ENCODE measurements at regions not wholly inside any gene's neighbourhood (a gene's known extent, or its start where the extent isn't known, plus 50 kb on each side); places are given as distances from the start of the nearest gene placed in this dataset.
"Not testable (repeated sequence)": the region's sequence is repeated elsewhere in the genome, so short reads cannot be mapped to it uniquely, and the experiment has no call there.

DNA sequence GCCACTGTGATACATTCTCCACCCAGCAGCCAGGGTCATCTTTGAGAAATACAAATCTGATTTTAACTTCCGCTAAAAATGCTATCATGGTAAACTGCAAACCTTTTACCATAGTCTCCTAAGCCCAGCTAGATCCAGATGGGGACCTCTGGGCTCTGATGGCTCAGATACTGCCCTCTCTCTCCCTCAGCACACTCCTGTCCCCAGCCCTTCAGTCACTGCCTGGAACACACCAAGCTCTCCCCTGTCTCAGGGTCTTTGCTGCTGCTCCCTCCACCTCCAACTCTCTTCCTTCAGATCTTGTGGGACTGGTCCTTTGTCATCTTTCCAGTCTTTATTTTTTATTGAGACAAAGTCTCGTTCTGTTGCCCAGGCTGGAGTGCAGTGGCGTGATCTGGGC, 65.1 kb downstream of the SPRY4 start:
- in situ Hi-C loops (cut with HindIII; ENCODE audit: low sequenced_read_pairs), result no loop called here
- DNase-seq (ENCODE audit: low spot score), result no peak

DNA sequence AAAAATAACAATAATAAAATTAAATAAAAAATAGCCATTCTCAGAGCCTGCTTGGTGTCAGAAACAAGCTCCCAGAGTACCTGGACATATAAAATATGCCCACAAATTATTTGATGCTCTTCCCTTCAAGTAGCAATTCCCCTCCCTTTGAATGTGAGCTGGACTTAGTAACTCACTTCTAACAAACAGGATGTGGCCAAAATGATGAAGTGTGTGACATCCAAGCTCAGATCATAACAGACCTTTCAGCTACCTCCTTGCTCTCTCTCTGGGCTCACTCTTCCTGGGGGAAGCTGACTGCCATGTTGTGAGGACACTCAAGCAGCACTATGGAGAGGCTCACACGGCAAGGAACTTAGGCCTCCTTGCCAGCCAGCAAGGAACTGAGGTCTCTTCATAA, 69.0 kb downstream of the SPRY4 start:
- DNase-seq (ENCODE audit: low spot score), result no peak
- in situ Hi-C loops (cut with HindIII; ENCODE audit: low sequenced_read_pairs), result no loop called here

DNA sequence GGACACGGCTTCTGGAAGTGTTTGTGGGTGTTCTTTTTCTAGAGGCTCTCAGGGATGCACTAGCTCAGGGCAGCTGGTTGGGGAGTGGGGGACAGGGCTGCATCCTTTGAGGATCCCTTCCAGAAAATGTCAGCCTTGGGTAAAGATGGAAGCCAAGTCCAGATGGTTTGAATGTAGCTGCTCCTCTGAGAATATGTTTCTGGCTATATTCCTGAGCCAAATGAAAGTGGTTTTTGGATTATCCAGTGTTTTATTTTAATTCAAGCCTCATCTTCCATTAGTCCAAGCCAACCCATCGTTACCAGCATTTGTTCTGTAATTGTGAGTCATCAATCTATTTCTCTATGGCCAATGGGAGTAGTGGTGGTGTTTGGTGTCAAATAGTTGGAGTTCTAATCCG, 70.4 kb downstream of the SPRY4 start:
- DNase-seq (ENCODE audit: low spot score), result no peak
- in situ Hi-C loops (cut with HindIII; ENCODE audit: low sequenced_read_pairs), result no loop called here

DNA sequence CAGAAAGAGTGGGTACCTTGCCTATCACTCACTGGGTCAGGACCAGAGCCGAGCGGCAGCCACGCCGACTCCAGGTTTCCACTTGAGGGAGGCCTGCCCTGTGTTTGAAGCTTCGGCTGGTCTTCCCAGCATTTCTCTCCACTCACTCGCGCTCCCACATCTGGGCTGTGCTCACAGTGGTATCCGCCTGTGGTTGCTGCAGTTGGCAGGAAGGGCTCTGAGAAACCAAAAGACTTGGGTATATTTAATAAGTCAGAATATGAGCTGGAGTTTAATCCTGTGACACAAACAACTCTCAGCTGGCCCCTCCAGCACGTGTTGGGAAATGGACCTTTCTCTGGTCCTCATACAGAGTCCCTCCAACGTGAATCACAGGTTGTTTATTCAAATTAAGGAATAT, 70.9 kb downstream of the SPRY4 start:
- no peak for DNase-seq (ENCODE audit: low spot score)
- in situ Hi-C loops (cut with HindIII; ENCODE audit: low sequenced_read_pairs), result no loop called here

DNA sequence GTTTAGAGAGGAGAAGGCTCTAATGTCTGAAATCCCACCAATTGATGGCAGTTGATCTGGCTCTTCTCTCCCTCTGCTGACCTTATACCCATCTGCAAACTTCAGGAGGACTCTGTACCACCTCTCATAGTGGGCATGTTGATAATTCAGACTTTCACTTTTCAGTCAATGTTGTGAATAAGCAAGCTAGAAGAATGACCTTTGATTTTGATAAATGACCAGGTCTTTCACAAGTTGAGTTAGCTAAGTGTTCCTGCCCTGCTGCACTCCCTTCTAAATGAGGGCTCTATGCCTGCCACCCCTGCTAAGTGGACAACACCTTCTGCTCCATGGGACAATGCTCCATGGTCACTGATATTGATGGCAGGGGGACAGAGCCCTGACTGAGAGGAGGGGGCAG, 74.7 kb downstream of the SPRY4 start:
- no peak for DNase-seq (ENCODE audit: low spot score)

DNA sequence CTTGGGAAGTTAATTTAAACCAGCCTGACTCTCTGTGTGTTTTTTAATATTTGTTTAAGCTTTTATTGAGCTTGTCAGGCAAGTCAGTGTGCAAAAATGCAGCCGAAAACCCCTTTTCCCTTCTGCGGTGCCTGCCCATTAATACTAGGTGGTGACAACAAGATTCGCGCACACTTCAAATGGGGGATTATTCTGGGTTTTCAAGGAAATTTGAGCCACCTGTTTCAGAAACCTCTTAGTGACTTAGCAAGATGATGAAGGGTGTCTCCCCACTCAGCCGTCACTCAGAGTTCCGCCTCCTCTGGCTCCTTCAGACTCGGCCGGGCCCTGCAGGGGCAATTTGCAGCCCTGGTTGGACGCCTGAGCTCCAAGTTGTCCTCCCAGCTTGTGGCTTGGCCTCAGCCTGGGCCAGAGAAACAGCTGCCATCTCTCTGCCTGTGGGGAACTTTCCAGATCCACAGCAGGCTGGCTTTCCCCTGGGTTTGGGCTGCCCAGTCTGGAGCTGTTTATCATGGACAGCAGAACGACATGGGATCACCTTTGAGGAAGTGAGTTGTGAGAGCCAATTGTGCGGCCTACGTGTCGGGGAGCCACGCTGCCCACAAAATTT, 75.9 kb downstream of the SPRY4 start:
- in situ Hi-C loops (cut with HindIII; ENCODE audit: low sequenced_read_pairs), result no loop called here
- DNase-seq (ENCODE audit: low spot score), result no peak

More for the DNA sequence above, 74.7 kb downstream of the SPRY4 start:
- in situ Hi-C loops (cut with HindIII; ENCODE audit: low sequenced_read_pairs), result no loop called here

DNA sequence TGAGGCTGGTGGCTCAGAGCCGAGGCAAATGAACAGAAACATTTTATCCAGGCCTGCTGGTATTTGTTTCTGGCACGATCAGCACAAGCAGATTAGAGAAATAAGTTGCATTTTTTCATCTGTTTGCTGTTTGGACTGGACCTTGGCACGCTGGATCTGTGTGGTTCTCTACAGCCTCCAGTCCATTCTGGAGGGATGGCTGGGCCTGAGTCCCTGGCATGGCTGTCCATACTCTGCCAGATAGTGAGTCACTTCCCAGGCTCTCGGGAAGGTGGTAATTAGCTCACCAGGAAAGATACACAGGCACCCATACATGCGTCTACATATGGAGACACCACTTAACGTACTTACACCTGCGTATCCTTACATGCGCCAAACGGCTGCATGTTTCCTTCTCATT, 78.6 kb downstream of the SPRY4 start:
- no peak for DNase-seq (ENCODE audit: low spot score)
- in situ Hi-C loops (cut with HindIII; ENCODE audit: low sequenced_read_pairs), result no loop called here

DNA sequence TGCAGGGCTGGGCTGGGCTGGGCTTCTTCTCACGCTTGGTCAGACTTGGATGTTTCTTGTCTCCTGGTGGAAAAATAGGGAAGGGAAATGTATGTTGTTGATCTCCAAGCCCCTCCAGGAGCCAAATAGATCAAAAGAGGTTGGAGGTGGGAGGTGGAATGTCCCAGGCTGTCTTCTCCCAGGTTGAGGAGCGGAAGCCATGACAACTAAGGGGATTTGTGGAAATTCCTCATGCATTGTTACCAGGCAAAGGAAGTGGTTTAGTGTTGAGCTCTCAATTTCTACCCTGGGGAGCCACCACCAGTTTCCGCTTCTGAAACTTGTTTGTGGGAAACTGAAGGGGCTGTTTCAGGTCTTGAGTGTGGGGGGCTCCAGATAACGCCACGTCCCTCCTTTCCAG, 79.0 kb downstream of the SPRY4 start:
- in situ Hi-C loops (cut with HindIII; ENCODE audit: low sequenced_read_pairs), result no loop called here
- DNase-seq (ENCODE audit: low spot score), result no peak

DNA sequence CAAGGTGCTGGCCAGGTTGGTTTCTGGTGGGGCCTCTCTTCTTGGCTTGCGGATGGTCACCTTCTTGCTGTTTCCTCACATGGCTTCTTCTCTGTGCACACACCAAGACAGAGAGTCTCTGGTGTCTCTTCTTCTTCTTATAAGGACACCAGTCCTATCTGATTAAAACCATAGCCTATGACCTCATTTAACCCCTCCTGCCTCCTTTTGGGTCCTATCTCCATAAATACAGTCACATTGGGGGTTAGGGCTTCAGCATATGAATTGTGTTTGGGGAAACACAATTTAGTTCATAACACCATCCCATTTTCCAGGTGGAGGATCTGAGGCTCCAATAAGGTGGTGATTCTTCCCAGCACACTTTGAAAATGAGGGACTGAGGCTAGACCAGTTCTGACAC, 80.4 kb downstream of the SPRY4 start:
- in situ Hi-C loops (cut with HindIII; ENCODE audit: low sequenced_read_pairs), result no loop called here
- DNase-seq (ENCODE audit: low spot score), result no peak

DNA sequence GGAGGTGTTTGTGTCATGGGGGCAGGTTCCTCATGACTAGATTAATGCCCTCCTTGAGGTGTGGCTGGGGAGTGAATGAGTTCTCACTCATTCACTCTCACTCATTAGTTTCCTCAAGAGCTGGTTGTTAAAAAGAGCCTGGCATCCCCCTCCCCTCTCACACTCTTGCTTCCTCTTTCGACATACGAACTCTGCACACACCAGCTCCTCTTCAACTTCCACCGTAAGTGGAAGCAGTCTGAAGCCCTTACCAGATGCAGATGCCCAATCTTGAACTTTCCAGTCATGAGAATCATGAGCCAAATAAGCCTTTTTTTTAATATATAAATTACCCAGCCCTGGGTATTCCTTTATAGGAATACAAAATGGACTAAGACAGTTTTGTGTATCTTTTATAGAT, 82.5 kb downstream of the SPRY4 start:
- in situ Hi-C loops (cut with HindIII; ENCODE audit: low sequenced_read_pairs), result no loop called here

DNA sequence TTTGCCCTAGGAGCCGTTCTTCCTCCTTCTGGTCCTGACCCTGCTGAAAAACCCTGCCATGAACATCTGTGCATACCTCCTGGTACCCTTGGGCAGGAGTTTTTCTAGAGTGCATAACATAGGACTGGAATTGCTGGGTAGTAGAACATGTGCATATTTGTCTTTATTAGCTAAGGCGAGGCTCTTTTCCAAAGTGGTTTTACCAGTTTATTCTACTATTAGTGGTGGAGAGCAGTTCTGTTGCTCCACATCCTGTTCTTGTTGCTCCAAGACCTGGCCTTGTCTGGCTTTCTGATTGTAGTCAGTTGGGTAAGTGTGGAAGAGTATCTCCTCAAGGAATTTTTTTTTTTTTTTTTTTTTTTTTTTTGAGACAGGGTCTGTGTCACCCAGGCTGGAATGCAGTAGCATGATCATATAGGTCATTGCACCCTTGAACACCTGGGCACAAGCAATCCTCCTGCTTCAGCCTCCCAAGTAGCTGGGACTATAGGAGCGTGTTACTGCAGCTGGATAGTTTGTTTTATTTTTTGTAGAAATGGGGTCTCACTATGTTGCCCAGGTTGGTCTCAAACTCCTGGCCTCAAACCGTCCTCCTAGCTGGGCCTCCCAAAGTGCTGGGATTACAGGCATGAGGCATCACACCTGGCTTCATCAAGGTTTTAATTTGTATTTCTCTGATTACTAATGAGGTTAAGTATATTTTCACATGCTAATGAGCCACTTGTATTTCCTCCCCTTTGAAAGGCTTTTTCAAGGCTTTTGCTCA, 85.2 kb downstream of the SPRY4 start:
- in situ Hi-C loops (cut with HindIII; ENCODE audit: low sequenced_read_pairs), result no loop called here
- no peak for DNase-seq (ENCODE audit: low spot score)

More for the DNA sequence above, 82.5 kb downstream of the SPRY4 start:
- no peak for DNase-seq (ENCODE audit: low spot score)

DNA sequence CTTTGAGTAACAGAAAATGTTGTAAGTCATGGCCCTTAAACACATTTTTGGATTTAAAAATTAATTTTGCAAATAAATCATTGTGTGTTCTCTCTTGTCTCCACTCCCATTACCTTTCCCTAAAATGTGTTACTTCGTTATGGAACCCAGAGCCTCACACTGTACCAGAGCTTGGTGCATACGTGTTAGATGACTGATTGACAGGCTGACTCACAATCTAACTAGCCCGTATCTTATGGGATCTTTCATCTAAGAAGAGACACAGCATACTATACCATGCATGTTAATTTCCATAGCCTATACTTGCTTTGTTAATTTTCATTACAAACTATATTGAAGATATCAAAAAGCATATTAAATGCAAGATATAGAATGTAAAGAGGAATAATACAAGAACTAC, 87.1 kb downstream of the SPRY4 start:
- DNase-seq (ENCODE audit: low spot score), result no peak
- in situ Hi-C loops (cut with HindIII; ENCODE audit: low sequenced_read_pairs), result no loop called here

DNA sequence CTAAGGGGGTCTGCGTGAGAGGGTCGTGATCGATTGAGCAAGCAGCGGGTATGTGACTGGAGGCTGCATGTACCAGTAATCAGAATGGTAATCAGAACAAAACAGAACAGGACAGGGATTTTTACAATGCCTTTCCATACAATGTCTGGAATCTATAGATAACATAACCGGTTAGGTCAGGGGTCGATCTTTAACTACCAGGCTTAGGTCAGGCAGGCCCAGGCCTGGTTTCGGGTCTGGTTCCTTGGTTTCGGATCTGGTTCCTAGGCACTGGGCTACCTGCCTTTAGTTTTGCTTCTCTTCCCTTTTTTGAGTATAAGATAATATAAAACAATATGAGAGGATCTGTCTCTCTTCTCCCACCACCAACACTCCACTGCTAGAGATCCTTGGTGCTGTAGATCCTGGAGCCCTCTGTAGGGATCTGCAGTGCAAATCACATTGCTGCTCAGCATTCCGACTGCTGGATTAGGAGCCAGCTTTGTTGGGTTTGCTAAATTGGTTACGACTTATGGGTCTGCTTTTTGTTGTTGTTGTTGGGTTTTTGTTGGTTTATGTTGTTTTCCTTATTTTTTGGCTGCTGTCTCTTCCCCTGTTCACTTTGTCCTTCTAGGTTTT, 88.0 kb downstream of the SPRY4 start:
- in situ Hi-C loops (cut with HindIII; ENCODE audit: low sequenced_read_pairs); DNase-seq (ENCODE audit: low spot score): not testable (repeated sequence)

DNA sequence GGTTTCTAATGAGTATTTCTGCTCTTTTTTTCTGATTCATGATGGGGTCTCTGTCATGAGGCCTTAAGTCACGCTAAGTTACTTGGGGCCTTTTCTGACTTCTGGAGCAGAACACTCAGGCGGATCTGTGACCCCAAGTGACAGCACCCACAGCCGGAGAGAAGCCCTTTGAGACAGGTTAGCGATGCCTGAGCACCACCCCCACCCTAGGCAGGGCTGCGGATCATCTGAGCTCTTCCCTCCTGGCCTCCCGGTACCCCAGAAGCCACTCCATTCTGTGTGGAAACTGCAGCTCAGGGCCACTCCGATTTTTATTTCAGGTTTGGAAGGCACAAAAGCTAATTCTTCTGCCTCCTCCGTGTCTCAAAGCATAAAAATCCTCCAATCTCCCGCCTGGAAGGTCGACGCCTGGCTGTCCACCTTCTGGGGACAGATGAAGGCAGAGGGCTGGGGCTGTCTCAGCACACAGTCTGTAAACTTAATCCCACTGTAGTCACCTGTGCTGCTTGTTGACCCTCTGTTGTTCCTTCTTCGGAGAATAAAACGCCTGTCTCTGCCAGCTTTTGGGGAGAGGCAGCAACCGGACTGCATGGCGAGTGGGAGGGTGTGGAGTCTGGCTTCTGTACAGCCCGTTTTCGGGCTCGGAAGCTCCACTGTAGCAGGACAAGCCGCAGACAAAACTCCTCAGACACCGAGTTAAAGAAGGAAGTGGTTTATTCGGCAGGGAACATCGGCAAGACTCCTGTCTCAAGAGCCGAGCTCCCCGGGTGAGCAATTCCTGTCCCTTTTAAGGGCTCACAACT, 88.8 kb downstream of the SPRY4 start:
- DNase-seq (ENCODE audit: low spot score), result no peak
- in situ Hi-C loops (cut with HindIII; ENCODE audit: low sequenced_read_pairs), result no loop called here

DNA sequence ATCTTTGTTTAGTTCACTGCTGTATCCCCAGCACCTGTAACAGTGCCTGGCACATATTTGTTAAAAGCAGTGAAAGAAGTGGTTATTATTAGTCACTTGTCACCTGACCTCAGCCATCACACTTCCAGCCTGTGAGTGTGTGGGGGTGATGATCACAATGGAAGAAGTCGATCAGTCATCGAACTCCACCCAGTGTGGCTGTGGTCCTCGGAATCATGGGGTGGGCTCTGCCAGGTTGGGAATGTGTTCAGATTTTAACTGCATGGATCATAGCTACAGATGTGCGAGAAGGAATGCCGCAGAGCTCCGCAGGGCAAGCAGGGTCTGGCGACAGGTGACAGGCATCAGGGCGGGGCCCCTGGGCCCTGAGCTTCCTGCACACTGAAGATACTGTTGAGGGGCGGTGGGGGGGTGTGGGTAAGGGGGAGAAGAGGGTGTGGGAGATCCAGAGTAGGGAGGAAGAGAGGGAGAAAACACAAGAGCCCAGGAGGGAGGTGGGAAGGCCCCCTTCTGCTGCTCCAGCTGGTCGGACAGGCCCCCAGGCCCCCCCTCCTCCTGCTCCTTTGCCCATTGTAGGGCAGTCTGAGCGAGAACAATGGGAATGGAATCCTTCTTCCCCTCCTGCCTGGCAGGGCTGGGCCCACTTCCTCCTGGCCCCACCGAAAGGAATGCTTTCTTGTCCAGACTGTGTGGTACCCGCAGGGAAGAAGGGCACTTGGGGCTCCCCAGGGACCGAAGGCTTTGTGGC, 89.6 kb downstream of the SPRY4 start:
- in situ Hi-C loops (cut with HindIII; ENCODE audit: low sequenced_read_pairs), result no loop called here
- DNase-seq (ENCODE audit: low spot score), result no peak

DNA sequence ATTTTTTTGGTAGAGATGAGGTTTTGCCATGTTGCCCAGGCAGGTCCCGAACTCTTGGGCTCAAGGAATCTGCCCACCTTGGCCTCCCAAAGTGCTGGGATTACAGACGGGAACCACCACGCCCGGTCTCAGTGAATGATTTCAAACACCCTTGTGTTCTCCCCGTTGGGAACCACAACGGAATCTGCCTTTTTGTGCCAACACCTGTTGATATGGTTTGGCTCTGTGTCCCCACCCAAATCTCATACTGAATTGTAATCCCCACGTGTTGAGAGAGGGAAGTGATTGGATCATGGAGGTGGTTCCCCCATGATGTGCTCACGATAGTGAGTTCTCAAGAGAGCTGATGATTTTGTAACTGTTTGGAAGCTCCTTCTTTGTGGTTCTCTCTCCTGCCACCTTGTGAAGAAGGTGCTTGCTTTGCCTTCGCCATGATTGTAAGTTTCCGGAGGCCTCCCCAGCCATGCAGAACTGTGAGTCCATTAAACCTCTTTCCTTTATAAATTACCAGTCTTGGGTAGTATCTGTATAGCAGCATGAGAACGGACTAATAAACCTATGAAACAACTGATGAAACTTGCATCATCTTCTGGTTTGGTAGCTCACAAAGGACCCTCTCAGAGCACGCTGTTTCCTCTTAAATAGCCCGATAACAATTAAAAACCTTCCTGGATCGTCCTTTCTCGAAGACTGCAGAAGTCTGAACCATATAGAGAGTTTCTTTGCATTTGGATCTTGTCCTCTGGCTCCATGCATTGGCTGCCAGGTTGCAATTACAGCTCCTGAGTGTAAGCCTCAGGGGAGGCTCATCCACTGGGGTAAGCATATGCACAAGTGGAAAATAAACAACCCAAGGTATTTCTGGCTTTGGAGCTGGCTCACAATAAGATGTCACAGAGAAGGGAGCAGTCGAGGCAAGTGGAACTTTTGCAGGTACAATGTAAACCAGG, 91.5 kb downstream of the SPRY4 start:
- in situ Hi-C loops (cut with HindIII; ENCODE audit: low sequenced_read_pairs), result no loop called here
- DNase-seq (ENCODE audit: low spot score), result no peak

DNA sequence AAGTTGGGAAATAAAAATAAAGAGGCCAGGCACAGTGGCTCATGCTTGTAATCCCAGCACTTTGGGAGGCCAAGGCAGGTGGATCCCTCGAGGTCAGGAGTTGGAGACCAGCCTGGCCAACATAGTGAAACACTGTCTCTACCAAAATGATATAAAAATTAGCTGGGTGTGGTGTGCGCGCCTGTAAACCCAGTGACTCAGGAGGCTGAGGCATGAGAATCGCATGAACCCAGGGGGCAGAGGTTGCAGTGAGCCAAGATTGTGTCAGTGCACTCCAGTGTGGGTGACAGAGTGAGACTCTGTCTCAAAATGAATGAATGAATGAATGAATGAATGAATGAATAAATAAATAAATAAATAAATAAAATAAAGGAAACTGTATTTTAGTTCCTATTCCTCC, 93.9 kb downstream of the SPRY4 start:
- in situ Hi-C loops (cut with HindIII; ENCODE audit: low sequenced_read_pairs); DNase-seq (ENCODE audit: low spot score): not testable (repeated sequence)

DNA sequence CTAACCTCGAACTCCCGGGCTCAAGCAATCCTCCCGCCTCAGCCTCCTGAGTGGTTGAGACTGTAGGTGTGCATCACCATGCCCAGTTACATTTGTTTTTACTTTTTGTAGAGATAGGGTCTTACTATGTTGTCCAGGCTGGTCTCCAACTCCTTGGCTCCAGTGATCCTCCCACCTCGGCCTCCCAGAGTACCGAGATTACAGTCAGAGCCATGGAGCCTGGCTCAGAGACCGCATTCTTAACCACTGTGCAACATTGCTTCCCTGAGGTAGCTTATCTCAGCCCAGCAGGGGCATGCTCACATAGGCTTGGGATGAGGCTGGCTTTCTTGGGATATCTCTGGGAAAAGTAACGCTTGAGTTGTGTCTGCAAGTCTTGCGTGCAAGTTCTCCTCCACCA, 99.7 kb downstream of the SPRY4 start:
- in situ Hi-C loops (cut with HindIII; ENCODE audit: low sequenced_read_pairs), result no loop called here
- no peak for DNase-seq (ENCODE audit: low spot score)
